ENCODE measurements at regions not wholly inside any gene's neighbourhood (a gene's known extent, or its start where the extent isn't known, plus 50 kb on each side); places are given as distances from the start of the nearest gene placed in this dataset.
"Not testable (repeated sequence)": the region's sequence is repeated elsewhere in the genome, so short reads cannot be mapped to it uniquely, and the experiment has no call there.

- no peak for DNase-seq
These were observed 404.7 kb upstream of the PPP2R3A start for GRCh38 chr3:135560847-135561246.

GRCh38 chr3:135564696-135565095 lies 400.8 kb upstream of the PPP2R3A start:
- no peak for DNase-seq

- DNase-seq: no peak
These were observed 400.0 kb upstream of the PPP2R3A start for GRCh38 chr3:135565546-135565945.

GRCh38 chr3:135567223-135567622 lies 398.3 kb upstream of the PPP2R3A start:
- DNase-seq: no peak

GRCh38 chr3:135576751-135577150 lies 388.8 kb upstream of the PPP2R3A start:
- no peak for DNase-seq

- no peak for DNase-seq
These were observed 383.7 kb upstream of the PPP2R3A start for GRCh38 chr3:135581806-135582205.

- DNase-seq: no peak
These were observed 382.7 kb upstream of the PPP2R3A start for GRCh38 chr3:135582800-135583199.

GRCh38 chr3:135596563-135596962 lies 369.0 kb upstream of the PPP2R3A start:
- DNase-seq: no peak

GRCh38 chr3:135597855-135598254 lies 367.7 kb upstream of the PPP2R3A start:
- no peak for DNase-seq

GRCh38 chr3:135598597-135598996 lies 366.9 kb upstream of the PPP2R3A start:
- DNase-seq: no peak

- DNase-seq: not testable (repeated sequence)
These were observed 361.0 kb upstream of the PPP2R3A start for GRCh38 chr3:135604512-135604911.

- DNase-seq: no peak
These were observed 347.4 kb upstream of the PPP2R3A start for GRCh38 chr3:135618123-135618522.

- no peak for DNase-seq
These were observed 344.2 kb upstream of the PPP2R3A start for GRCh38 chr3:135621184-135621920.

- no peak for DNase-seq
These were observed 343.3 kb upstream of the PPP2R3A start for GRCh38 chr3:135622215-135622614.

GRCh38 chr3:135622656-135623055 lies 342.9 kb upstream of the PPP2R3A start:
- DNase-seq: no peak

GRCh38 chr3:135623558-135623957 lies 342.0 kb upstream of the PPP2R3A start:
- DNase-seq: no peak

- no peak for DNase-seq
These were observed 338.5 kb upstream of the PPP2R3A start for GRCh38 chr3:135627057-135627456.

- DNase-seq: no peak
These were observed 335.7 kb upstream of the PPP2R3A start for GRCh38 chr3:135629701-135630408.

- no peak for DNase-seq
These were observed 332.9 kb upstream of the PPP2R3A start for GRCh38 chr3:135632556-135633065.

- DNase-seq: no peak
These were observed 332.4 kb upstream of the PPP2R3A start for GRCh38 chr3:135633078-135633477.

- no peak for DNase-seq
These were observed 328.9 kb upstream of the PPP2R3A start for GRCh38 chr3:135636596-135636995.

GRCh38 chr3:135637013-135637412 lies 328.5 kb upstream of the PPP2R3A start:
- no peak for DNase-seq

GRCh38 chr3:135641761-135642160 lies 323.8 kb upstream of the PPP2R3A start:
- no peak for DNase-seq

- DNase-seq: no peak
These were observed 320.0 kb upstream of the PPP2R3A start for GRCh38 chr3:135645541-135645940.
